Stomach (tissue), 4 donors: ENCODE measurements at regions not wholly inside any gene's neighbourhood (a gene's known extent, or its start where the extent isn't known, plus 50 kb on each side); places are given as distances from the start of the nearest gene placed in this dataset.
"Not testable (repeated sequence)": the region's sequence is repeated elsewhere in the genome, so short reads cannot be mapped to it uniquely, and the experiment has no call there.

Experiments
- CTCF ChIP-seq, 7 experiments: fragments of 450-650 bp in 4 of 7; fragments of 200-600 bp in 3 of 7; sonication (generic) in 3 of 7; IDR thresholded peaks; one replicate each; pipeline ENCODE4 v1.5.1; 2016 to 2019; ENCODE audit warnings: antibody characterized with exemption in 7 of 7, control low read depth in 2 of 7, mild to moderate bottlenecking in 1 of 7
- EP300 ChIP-seq: sonication (generic); formaldehyde crosslinking; IDR thresholded peaks from one replicate; pipeline ENCODE4 v1.6.1; 2017; ENCODE audit warnings: antibody characterized with exemption
- POLR2A ChIP-seq, 4 donors: fragments of 450-650 bp; IDR thresholded peaks; one replicate each; pipeline ENCODE4 v1.6.1; 2016; ENCODE audit warnings: antibody characterized with exemption in 4 of 4, control low read depth in 2 of 4, mild to moderate bottlenecking in 1 of 4, moderate library complexity in 1 of 4
- POLR2AphosphoS5 ChIP-seq, 3 donors: sonication (generic); formaldehyde crosslinking; IDR thresholded peaks; one replicate each; pipeline ENCODE4 v1.6.1; 2016; ENCODE audit warnings: antibody characterized with exemption in 3 of 3

GRCh38 chr2:31803481-31804153 lies 207.2 kb downstream of the MEMO1 start:
- TF ChIP-seq CTCF (IDR thresholded peaks at IDR 0.05); POLR2AphosphoS5 (IDR thresholded peaks at IDR 0.05); POLR2A (IDR thresholded peaks at IDR 0.05); EP300: not testable (repeated sequence)
